T1000 (cell line): ENCODE measurements at regions not wholly inside any gene's neighbourhood (a gene's known extent, or its start where the extent isn't known, plus 50 kb on each side); places are given as distances from the start of the nearest gene placed in this dataset.
"Not testable (repeated sequence)": the region's sequence is repeated elsewhere in the genome, so short reads cannot be mapped to it uniquely, and the experiment has no call there.

Experiments used
- DNase-seq: peaks from one replicate; lab custom pipeline; 2025; ENCODE audit warnings: mixed read lengths; lab: John Stamatoyannopoulos, UW

DNA sequence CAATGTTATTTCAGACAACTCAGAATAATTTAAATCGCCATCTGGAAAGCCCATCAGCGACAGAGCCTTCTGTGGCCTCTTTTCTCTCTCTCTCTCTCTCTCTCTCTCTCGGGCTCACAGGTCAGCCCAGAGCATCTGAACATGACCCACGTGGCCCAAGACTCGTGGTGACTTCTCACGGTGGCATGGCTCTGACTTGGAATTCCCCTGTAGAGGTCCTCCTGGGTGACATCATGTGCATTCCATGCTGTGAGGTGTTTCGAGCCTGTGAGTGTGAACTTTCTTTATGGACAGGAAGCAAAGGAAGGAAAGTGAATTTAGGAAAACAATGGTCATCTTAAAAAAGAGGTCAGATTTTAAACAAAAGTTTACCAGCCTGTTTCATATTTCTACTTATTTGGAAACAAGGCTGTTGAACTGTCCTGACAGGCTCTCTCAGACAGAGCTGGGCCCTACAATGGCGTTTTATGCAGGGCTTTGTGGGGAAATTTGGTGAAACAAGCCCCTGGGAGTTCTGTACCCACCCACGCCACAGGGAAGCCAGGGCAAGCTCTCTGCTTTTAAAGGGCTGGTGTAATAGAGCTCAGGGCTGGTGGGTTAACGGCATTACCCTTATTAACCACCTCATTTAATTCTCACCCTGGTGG, 359.7 kb upstream of the ZNF32 start:
- no peak for DNase-seq

DNA sequence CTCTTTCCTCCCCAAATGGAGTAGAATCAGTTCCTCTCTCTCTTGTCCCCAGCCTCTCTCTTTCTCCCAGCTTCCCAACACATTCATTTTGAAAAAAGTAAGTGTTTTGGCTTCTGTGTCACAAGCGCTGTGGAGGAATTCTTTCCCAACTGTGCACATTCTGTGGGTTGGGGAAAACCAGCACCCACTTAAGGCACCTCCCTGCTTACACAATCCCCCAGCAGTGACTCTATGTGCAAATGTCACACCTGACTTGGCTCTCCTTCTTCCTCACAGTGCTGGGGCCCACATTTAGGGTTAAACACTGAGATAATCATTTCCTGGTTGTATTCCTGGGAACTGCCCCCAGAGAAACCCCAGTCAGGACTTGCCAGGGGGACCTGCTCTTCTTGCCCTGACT, 358.1 kb upstream of the ZNF32 start:
- no peak for DNase-seq

DNA sequence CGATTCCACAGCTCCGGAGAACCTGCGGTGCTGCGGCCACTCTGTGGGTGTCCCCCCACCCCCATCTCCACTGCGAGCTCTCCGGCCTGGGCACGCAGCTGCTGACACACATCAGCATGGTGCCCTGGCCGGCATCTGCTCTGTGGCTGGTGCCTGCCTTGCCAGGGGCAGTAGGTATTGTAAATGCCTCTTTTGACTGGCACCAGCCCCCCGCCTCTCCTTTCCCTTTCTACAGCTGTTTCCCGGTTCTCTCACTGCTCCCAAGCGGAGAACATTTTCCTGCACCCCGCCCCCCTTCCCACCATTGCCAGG, 357.1 kb upstream of the ZNF32 start:
- DNase-seq: no peak

DNA sequence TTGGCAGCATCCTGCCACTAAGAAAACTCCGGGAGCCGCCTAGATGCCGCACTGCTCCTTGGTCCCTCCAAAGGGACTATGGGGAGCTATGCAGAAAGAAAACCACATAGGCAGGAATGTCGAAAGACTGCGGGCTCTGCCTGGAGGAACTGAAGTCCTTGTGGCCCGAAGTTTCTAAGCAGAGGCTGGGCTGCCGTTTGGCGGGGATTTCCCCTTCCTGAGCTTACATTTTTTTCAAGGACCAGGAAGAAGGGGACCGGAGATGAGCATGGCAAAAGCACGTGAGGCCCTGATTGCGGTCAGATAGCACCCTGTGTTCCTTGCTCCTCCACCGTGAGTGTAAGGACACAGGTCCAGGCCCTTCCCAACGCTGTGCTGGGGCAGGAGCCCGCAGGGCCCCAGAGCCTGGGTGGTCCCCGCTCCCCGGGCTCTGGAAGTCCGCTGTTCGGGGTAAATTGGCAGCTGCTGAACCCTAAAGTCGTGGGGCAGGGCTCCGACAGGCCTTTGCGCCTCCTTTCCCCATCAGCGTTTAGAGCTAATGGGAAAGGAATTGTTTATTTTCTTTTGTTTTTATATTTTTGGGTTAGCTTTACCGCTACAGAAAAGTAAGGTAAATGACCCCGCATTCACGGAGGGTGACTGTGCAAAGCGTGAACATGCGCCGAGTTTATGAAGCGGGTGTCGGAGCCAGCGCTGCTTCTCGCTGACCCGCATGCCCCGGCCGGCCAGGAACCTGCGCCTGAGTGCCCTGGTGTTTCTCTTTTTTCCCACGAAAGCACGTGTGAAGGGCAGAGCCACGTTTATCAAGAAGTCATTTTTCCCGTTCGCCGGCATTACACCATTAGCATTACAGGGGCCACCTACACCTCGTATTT, 356.5 kb upstream of the ZNF32 start:
- no peak for DNase-seq

DNA sequence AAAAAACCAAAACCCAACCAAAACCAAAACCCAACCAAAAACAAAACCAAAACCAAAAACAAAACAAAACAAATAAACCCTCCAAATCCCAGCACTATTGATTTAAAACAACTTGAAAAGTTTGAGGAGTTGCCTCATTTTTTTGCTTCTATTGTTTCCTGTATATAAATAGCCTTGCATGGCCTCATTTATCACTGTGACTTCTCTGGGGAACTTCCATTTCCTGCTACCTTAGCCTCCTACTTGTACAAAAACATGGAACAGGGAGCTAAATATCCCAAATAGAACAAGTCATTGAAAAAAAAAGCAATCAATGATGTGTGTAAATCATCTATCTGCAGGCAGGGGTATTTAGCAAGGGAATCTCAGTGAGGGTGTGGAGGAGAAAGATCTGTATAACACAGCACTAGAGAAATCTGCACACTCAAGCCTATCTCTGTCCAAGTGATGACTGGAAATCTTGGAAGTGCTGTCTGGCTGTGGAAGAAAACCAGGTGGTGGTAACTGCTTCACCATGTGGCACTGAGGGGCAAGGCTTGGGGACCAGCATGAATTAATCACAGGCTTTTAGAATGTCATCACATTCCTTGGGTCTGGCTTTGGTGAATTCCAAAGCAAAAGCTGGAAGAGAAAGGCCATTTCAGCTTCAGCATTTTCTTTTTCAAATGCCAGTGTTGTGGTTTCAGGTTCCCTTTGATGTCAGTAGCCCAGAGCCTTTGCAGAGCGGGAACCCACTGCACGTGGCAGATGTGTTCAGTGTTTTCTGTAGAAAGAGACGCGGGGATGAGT, 349.5 kb upstream of the ZNF32 start:
- DNase-seq: no peak

DNA sequence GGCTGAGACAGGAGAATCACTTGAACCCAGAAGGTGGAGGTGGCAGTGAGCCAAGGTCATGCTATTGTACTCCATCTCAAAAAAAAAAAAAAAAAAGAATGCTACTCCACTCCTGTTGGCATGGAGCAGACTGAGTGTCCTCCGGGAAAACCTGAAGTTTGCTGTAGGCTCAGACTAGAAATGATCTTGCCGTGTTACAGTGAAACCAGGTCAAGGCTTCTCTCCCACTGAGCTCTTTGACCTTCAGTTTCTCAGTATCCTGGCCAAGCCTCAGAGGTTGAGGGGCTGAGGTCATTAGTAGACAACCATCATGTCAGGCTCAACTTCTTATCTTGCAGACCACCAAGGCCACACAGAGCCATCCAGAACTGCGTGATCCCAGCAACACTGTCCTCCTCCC, 348.6 kb upstream of the ZNF32 start:
- DNase-seq: no peak

DNA sequence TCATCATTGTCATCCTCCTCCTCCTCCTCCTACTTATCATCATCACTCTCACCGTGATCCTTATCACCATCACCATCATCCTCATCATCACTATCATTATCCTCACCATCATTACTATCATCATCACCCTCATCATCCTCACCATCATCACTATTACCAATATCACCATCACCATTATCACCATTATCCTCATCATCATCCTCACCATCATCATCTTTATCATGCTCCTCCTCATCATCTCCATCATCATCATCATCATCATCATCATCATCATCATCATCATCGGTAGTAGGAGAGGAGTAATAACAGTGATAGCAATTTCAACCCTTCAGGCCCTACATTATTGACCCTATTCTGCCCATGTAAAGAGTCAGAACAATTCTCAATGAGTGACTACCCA, 345.9 kb upstream of the ZNF32 start:
- no peak for DNase-seq

DNA sequence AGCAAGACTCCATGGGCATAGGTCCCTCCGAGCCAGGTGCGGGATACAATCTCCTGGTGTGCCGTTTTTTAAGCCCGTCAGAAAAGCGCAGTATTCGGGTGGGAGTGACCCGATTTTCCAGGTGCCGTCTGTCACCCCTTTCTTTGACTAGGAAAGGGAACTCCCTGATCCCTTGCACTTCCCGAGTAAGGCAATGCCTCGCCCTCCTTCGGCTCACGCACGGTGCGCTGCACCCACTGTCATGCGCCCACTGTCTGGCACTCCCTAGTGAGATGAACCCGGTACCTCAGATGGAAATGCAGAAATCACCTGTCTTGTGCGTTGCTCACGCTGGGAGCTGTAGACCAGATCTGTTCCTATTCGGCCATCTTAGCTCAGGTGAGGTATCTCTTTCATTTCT, 344.1 kb upstream of the ZNF32 start:
- not testable (repeated sequence) for DNase-seq

DNA sequence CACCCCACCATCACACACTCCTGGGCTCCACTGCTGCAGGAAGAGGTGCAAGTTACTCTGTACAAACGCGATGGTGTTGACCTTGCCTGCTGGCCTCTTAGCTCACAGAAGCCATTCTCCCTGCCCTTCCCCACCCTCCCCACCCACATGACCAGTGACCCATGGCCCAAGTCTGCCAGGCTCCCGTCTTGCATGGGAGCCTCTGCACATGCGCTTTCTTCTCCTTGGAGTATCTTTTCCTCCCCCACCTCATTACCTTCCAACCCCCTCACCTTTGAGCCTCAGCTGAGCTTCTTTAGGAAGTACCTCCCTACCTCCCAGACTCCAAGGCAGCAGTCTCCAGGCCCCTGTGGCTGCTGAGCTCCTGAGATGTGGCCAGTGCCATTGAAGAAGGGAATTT, 337.7 kb upstream of the ZNF32 start:
- DNase-seq: no peak

DNA sequence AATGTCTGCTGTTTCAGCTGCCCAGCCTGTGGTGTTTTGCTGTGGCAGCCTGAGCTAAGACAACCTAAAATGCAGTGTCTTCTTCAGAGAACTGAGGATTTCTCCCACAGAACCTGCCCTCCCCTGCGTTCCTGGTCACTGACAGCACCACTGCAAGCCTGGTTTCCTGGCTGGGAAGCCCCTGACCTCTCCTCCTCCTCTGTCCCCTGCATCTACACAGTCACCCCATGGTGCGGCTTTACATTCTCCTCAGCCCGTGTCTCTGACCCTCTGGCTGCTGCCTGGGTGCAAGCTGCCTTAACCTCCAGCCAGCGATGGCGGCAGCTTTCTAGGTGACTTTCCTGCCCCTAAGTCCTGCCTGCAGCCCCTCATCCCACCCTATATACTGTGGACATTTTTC, 337.3 kb upstream of the ZNF32 start:
- no peak for DNase-seq

DNA sequence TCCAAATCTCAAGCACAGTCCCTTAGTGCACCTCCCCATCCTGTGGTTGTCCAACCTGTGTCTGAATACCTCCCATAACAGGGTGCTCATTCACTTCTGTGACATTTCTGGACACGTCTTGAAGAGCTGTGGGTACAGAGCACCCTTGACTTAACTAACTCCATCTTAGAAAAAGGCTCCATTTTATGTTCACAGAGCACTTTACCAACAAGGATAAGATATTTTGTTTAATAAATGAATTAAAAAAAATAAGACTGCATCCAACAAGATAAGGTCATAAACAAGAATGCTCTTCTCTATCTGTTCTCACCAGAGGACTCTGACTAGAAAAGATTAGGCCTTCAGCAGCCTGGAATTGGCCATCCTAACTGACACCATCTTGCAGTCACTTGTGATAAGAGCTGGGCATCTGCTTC, 335.2 kb upstream of the ZNF32 start:
- DNase-seq: no peak

DNA sequence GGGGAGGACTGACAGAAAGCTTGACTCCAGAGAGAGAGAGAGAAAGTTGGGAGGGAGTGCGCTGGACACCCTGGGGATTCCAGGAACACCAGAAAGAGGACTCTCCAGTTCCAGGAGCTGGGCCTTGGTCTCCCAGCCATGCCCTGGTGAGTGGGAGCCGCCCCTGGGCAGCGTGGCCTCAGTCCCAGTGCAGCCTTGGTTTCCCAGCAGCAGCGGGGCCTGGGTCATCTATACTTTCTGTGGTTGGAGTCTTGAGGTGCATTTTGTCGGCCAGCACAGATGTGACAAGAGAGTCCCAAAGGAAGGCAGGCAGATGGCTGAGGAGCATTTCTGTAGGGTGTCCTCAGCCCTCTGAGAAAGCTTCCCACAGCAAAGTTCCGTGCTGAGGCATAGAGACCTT, 334.7 kb upstream of the ZNF32 start:
- DNase-seq: no peak

DNA sequence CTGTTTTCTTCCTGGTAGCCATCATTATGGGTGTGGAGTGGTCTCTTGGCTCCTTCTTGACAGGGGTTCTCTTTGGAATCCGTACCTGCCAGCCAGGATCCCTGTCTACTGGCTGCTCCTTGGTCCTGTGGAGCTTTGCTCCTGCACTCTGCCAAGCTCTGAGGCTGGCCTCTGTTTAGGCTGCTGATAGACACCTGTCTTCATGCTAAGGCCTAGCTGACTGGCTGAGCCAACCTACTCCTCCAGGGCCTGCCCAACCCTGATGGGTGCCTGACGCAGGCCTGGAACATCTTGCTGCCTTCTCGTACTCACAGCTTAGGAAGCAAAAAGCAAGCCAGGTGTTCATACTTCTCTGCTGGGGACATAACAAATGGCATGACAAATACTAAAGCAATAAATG, 333.6 kb upstream of the ZNF32 start:
- no peak for DNase-seq

DNA sequence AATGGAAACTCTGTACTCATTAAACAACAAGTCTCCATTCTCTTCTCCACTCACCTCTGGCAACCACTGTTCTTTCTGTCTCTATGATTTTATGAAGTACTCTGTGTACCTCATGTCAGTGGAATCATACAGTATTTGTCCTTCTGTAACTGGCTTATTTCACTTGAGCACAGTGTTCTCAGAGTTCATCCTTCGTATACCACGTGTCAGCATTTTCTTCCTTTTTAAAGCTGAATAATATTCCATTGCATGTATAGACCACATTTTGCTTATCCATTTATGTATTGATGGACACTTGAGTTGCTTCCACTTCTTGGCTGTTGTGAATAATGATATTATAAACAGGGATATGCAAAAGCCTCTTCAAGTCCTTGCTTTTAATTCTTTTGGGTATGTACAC, 333.0 kb upstream of the ZNF32 start:
- DNase-seq: no peak

DNA sequence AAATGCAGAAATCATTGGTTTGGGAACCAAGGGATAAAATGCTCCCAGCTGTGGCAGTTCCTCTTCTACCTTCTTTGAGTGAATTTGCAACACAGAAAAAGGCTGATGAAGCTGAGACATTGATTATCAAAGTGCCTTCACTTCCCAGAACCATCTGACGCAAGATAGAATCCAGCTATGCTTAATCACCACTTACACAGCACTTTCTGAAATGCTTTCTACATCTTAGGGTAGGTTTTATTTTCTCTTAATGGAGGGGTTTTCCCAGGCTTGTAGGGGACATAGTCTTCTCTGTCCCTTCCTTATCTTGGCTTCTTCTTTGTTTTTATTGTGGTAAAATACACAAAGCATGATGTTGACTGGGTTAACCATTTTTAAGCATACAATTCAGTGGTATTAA, 332.6 kb upstream of the ZNF32 start:
- no peak for DNase-seq

DNA sequence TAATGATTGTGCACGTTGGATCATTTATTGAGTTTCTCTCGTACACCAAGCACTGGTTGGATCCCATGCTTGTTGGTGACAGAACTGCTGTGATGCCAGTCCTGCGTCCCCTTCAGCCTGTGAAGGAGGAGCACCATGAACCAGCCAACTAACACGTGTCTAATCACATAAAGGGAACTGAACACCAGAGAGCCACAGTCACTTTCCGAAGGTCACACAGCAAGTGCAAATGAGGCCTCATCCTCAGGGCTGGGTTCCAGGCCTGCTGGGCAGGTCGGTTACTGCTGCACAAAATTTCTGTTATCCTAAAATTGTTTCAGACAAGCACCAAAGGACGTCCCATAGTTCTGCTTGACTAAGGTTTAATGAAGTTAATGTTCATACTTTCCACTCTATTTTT, 332.0 kb upstream of the ZNF32 start:
- no peak for DNase-seq

DNA sequence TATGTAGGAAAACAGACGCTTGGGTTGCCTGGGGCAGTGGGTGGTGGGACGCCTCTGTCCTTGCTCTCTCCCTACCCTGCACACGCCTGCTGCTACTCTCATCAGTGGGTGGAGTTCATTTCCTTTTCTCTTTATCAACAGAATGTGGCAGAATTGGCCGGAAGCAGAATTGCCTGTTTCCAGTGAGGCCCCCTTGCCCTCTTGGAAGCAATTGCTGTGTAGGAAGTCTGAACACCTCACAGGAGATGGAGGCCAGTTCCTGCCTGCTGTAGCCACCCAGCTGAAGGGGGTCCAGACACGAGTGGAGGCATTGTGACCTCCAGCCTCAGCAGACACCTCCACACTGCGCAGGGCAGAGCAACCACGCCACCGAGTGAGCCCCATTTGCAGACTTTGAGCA, 331.6 kb upstream of the ZNF32 start:
- no peak for DNase-seq

DNA sequence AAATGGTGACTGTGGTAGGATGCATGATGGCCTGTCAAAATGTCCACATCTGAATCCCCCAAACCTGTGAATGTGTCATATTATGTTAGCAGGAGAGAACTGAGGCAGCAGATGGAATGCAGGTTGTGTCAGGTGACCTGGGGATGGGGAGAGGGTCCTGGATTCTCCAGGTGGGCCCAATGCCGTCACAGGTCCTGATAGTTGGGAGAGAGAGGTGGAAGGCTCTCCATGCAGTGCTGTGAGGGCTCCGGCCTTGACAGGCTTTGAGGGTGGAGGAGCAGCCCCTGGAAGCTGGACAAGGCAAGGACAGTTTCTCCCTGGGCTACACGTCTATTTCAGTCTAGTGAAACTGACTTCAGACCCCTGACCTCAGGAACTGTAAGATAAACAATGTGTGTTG, 330.9 kb upstream of the ZNF32 start:
- DNase-seq: no peak

DNA sequence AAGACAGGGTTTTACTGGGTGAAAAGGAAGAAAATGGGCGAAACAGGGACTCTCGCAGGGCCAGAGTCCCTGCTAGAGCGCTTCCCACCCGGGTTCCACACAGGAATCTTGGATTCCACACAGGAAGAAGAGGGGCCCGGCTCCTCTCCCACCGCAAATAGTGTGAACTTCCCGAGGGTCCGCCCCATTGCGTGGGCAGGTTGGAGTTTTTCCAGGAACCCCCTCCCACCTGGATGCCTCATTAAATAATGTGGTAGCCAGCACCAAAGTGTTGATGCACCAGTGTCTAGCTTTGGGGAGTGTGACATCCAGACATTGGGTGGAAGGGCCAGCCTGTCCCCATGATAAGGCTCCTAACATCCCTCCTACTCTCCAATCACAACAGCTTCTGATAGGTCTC, 330.3 kb upstream of the ZNF32 start:
- DNase-seq: no peak

DNA sequence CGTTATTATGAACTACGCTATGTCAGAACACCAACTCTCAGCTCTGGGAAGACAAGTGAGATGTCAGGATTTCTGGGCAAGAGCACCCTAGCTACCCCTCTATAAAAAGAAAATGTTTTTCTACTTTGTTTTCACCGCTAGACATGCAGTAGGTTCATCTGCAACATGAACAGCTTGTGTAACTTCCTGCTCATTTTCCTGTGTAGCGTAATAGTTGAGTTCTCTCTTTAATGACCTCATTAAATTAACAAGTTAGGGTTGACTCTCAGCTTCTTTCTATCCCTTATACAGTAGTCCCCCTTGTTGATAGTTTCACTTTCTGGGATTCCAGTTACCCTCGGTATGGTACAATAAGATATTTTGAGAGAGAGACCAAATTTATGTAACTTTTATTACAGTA, 329.4 kb upstream of the ZNF32 start:
- no peak for DNase-seq

DNA sequence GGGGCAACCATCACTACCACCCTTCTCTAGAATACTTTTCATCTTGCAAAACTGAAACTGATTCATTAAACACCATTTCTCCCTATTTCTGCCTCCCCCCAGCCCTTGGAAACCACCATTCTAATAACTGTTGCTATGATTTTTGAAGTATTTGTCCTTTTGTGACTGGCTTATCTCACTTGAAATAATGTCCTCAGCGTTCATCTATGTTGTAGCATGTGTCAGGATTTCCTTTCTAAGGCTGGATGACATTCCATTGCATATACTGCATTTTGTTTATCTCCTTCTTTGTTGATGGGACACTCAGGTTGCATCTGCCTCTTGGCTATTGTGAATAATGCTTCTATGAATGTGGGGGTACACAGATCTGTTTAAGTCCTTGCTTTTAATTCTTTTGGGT, 327.6 kb upstream of the ZNF32 start:
- DNase-seq: no peak

DNA sequence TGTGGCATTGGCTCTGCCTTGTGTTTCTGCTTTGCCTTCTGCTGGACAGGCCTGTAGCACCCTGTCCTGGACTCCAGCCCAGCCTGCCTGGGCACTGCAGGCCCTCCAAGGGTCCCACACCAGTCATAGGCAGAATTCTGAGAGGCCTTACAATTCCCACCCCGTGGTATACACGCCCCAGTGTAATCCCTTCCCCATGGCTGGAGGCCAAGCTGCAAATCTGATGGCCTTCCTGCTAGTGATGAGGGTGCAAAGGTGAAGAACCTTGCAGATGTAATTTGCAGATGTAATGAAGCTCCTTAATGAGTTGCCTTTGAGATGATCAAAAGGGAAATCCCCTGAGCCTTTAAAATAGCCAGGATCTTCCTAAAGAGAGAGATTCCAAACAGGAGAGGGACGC, 325.1 kb upstream of the ZNF32 start:
- DNase-seq: no peak

DNA sequence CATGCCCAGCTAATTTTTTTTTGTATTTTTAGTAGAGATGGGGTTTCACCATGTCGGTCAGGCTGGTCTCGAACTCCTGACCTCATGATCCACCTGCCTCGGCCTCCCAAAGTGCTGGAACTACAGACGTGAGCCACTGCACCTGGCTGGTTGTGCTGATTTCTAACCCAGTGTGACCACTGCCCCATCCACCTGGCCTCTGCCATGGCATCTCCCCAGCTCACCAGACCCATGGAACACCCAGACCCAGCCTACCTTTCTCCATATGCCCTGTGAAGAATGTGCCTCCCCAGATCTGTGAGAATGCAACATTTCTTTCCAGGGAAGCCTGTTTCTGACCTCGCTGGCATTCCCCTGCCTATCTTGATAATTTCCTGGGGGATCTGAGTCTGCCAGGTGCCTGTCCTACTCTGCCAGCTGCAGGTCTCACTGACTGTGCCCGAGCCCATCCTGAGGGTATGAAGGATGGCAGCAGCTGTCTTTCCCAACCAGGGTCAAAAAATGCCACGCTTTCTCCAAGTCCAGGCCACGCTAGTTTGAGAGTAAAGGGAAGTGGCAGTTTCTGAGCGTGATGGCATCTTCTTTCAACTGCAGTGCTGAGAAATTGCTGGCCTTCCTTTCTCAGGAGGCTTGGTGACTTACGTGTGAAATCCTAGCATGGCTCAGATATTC, 324.4 kb upstream of the ZNF32 start:
- no peak for DNase-seq
